ENCODE measurements at regions not wholly inside any gene's neighbourhood (a gene's known extent, or its start where the extent isn't known, plus 50 kb on each side); places are given as distances from the start of the nearest gene placed in this dataset.

DNA sequence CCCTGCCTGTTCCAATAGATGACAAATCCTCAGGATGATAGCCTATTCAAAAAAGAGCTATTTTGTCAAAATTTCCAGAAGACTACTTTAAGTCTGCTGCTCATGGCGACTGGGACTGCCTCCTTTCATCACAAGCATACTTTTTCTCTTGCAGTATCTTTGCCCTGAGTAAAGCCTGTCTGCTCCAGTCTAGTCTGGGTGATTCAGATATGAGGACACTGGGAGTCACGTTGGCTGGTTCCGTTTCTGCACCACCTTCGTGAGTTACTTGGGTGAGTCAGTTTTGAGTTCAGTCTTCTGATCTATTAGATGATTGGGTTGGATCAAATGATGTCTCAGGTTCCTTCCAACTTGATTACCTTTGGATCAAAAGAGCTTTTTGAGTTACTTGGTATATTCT, 301.3 kb upstream of the STXBP6 start:
- Histone ChIP-seq H3K79me2 (ENCODE audit: control insufficient read depth, insufficient read depth, low read length) (no peaks in the 10 kb centered on the region), H3K4me3 (replicated peaks in 1 of 3; ENCODE audit: insufficient read depth in 1 of 3, low read depth in 1 of 3, low read length in 3 of 3) (no peak overlapping the region), H3K27ac (ENCODE audit: insufficient read depth, low read depth, low read length) (no peak overlapping the region), H3K4me1 (ENCODE audit: control insufficient read depth, extremely low read depth, insufficient read depth, low read length) (no peaks in the 10 kb centered on the region), H3K27me3 (ENCODE audit: control insufficient read depth in 2 of 2, insufficient read depth in 2 of 2, low read length in 2 of 2) (peaks cover 0 to 2% of the 10 kb centered on the region in 2 experiments), H2AFZ (ENCODE audit: low read depth, low read length) (no peak overlapping the region), H4K20me1 (replicated peaks; ENCODE audit: control insufficient read depth, extremely low read depth, insufficient read depth, low read length) (no peaks in the 10 kb centered on the region), H3K9ac (replicated peaks; ENCODE audit: extremely low read depth, insufficient read depth, low read length) (no peak overlapping the region), H3K9me3 (replicated peaks; ENCODE audit: control insufficient read depth, insufficient read depth, low read length) (no peaks in the 10 kb centered on the region), H3K4me2 (ENCODE audit: insufficient read depth, low read length) (no peak overlapping the region), H3K36me3 (ENCODE audit: control insufficient read depth in 2 of 2, extremely low read depth in 1 of 2, insufficient read depth in 2 of 2, low read length in 2 of 2) (no peaks in the 10 kb centered on the region), H3K9me1 (replicated peaks; ENCODE audit: control insufficient read depth, extremely low read depth, insufficient read depth, low read length) (no peaks in the 10 kb centered on the region)
- dilution Hi-C loops (cut with MboI; ENCODE audit: extremely low pct_ligation_motif_present, low sequenced_read_pairs) (no loop called here), intact Hi-C loops (cut with micrococcal nuclease) (no loop called here)
- CTCF ChIA-PET = interaction anchor here (1.2 kb wide), 1 partner anchor 60 kb away, joined by 4 read pairs; no protein-coding TSS in a partner anchor
- no peak for TF ChIP-seq JUN (IDR thresholded peaks at IDR 0.05; ENCODE audit: borderline replicate concordance, insufficient read depth, insufficient read length, low read depth)
- no peak for TF ChIP-seq EZH2 (IDR thresholded peaks at IDR 0.05; ENCODE audit: borderline replicate concordance, low read depth, low read length, severe bottlenecking)
- TF ChIP-seq, protein P1, sequence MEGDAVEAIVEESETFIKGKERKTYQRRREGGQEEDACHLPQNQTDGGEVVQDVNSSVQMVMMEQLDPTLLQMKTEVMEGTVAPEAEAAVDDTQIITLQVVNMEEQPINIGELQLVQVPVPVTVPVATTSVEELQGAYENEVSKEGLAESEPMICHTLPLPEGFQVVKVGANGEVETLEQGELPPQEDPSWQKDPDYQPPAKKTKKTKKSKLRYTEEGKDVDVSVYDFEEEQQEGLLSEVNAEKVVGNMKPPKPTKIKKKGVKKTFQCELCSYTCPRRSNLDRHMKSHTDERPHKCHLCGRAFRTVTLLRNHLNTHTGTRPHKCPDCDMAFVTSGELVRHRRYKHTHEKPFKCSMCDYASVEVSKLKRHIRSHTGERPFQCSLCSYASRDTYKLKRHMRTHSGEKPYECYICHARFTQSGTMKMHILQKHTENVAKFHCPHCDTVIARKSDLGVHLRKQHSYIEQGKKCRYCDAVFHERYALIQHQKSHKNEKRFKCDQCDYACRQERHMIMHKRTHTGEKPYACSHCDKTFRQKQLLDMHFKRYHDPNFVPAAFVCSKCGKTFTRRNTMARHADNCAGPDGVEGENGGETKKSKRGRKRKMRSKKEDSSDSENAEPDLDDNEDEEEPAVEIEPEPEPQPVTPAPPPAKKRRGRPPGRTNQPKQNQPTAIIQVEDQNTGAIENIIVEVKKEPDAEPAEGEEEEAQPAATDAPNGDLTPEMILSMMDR (IDR thresholded peaks at IDR 0.05; ENCODE audit: extremely low read depth in 1 of 2, insufficient read depth in 1 of 2, low read depth in 1 of 2, low read length in 2 of 2) = no peak
- TF ChIP-seq, protein P2, sequence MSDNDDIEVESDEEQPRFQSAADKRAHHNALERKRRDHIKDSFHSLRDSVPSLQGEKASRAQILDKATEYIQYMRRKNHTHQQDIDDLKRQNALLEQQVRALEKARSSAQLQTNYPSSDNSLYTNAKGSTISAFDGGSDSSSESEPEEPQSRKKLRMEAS (IDR thresholded peaks at IDR 0.05; ENCODE audit: insufficient read depth, insufficient read length) = no peak
- TF ChIP-seq MYC (IDR thresholded peaks at IDR 0.05; ENCODE audit: low read depth, low read length) = no peak
- no peak for TF ChIP-seq POLR2AphosphoS5 (IDR thresholded peaks at IDR 0.05; ENCODE audit: insufficient read depth, low read depth, low read length)
- no peak for TF ChIP-seq FOS (IDR thresholded peaks at IDR 0.05; ENCODE audit: borderline replicate concordance, insufficient read depth, low read length)
- TF ChIP-seq POLR2A (IDR thresholded peaks at IDR 0.05; ENCODE audit: low read depth, low read length) = no peak
- TF ChIP-seq GATA2 (IDR thresholded peaks at IDR 0.05; ENCODE audit: insufficient read depth, insufficient read length, low read depth, low read length) = no peak
- FAIRE-seq (no peak), DNase-seq (ENCODE audit: low read depth, low spot score) (no peak)
- no TSS peak for BruUV-seq (replicated peaks)
- POLR2A ChIA-PET = no interaction called here
